Activated CD4-positive, alpha-beta T cell treated with anti-CD3 and anti-CD28 coated beads, Interleukin-2, amount 50 U/mL, for 1 hour (primary cell): ENCODE measurements at regions not wholly inside any gene's neighbourhood (a gene's known extent, or its start where the extent isn't known, plus 50 kb on each side); places are given as distances from the start of the nearest gene placed in this dataset.

ENCODE experiments used
- DNase-seq: peaks from one replicate; pipeline ENCODE4 v3.0.0-alpha.2; 2020

GRCh38 chr16:79493911-79494310, 106.6 kb downstream of the MAF start:
- no peak for DNase-seq

- DNase-seq = no peak
These were observed 108.5 kb downstream of the MAF start for GRCh38 chr16:79492036-79492435.

GRCh38 chr16:79485020-79485419, 115.5 kb downstream of the MAF start:
- DNase-seq = no peak

GRCh38 chr16:79484237-79484636, 116.3 kb downstream of the MAF start:
- DNase-seq = no peak

GRCh38 chr16:79483336-79483735, 117.2 kb downstream of the MAF start:
- DNase-seq = no peak

GRCh38 chr16:79482011-79482410, 118.5 kb downstream of the MAF start:
- no peak for DNase-seq

- DNase-seq = no peak
These were observed 119.6 kb downstream of the MAF start for GRCh38 chr16:79480929-79481328.

- no peak for DNase-seq
These were observed 120.5 kb downstream of the MAF start for GRCh38 chr16:79480056-79480455.

- no peak for DNase-seq
These were observed 124.0 kb downstream of the MAF start for GRCh38 chr16:79476580-79476979.

- DNase-seq = no peak
These were observed 124.7 kb downstream of the MAF start for GRCh38 chr16:79475841-79476240.

GRCh38 chr16:79473456-79473855, 127.1 kb downstream of the MAF start:
- DNase-seq = no peak

- no peak for DNase-seq
These were observed 128.1 kb downstream of the MAF start for GRCh38 chr16:79472426-79472825.

- no peak for DNase-seq
These were observed 130.5 kb downstream of the MAF start for GRCh38 chr16:79469999-79470398.

GRCh38 chr16:79468631-79469030, 131.9 kb downstream of the MAF start:
- DNase-seq = no peak

- no peak for DNase-seq
These were observed 132.4 kb downstream of the MAF start for GRCh38 chr16:79468121-79468552.

- DNase-seq = no peak
These were observed 134.4 kb downstream of the MAF start for GRCh38 chr16:79466111-79466510.

GRCh38 chr16:79463841-79464240, 136.7 kb downstream of the MAF start:
- DNase-seq = no peak

GRCh38 chr16:79456036-79456435, 144.5 kb downstream of the MAF start:
- DNase-seq = no peak

- no peak for DNase-seq
These were observed 147.9 kb downstream of the MAF start for GRCh38 chr16:79452671-79453070.

GRCh38 chr16:79451196-79451816, 149.2 kb downstream of the MAF start:
- DNase-seq = no peak

GRCh38 chr16:79449900-79450299, 150.6 kb downstream of the MAF start:
- no peak for DNase-seq

- no peak for DNase-seq
These were observed 151.3 kb downstream of the MAF start for GRCh38 chr16:79449067-79449769.

GRCh38 chr16:79444572-79444971, 156.0 kb downstream of the MAF start:
- DNase-seq = no peak

- DNase-seq = no peak
These were observed 160.6 kb downstream of the MAF start for GRCh38 chr16:79439901-79440300.
